Cardiac muscle cell (in vitro differentiated cells and primary cell): ENCODE measurements at regions not wholly inside any gene's neighbourhood (a gene's known extent, or its start where the extent isn't known, plus 50 kb on each side); places are given as distances from the start of the nearest gene placed in this dataset.

Experiments
- DNase-seq, 2 donors: peaks; one replicate each; pipeline versions ENCODE4 v3.0.0 to v3.0.0-alpha.2; 2010 to 2017; ENCODE audit warnings: low read depth in 1 of 2, low spot score in 1 of 2
- H3K27ac ChIP-seq: fragments of 200-600 bp; sonication (generic); 2 replicates; pipeline ENCODE4 v1.5.1; 2016
- H3K27me3 ChIP-seq: fragments of 200-600 bp; sonication (generic); 2 replicates; pipeline ENCODE4 v1.6.0; 2016; ENCODE audit warnings: control low read depth
- H3K36me3 ChIP-seq: fragments of 200-600 bp; sonication (generic); 2 replicates; pipeline ENCODE4 v1.5.1; 2016; ENCODE audit warnings: control low read depth
- H3K4me1 ChIP-seq: fragments of 200-600 bp; sonication (generic); 2 replicates; pipeline ENCODE4 v1.8.1; 2017; ENCODE audit warnings: low read depth, mild to moderate bottlenecking, mixed run types
- H3K4me3 ChIP-seq: fragments of 200-600 bp; sonication (generic); 2 replicates; pipeline ENCODE4 v1.5.1; 2016; ENCODE audit warnings: mild to moderate bottlenecking
- H3K9me3 ChIP-seq: fragments of 200-600 bp; sonication (generic); 2 replicates; pipeline ENCODE4 v1.5.1; 2017; ENCODE audit warnings: low read depth, mild to moderate bottlenecking, control low read depth
- TF ChIP-seq, protein P1 (sequence below): IDR thresholded peaks from 2 replicates; pipeline ENCODE4 v1.5.1; 2012; ENCODE audit warnings: low read depth, mild to moderate bottlenecking, low read length

GRCh38 chr1:219676012-219676765 is 63.3 kb upstream of the ZC3H11B start:
- TF ChIP-seq, protein P1, sequence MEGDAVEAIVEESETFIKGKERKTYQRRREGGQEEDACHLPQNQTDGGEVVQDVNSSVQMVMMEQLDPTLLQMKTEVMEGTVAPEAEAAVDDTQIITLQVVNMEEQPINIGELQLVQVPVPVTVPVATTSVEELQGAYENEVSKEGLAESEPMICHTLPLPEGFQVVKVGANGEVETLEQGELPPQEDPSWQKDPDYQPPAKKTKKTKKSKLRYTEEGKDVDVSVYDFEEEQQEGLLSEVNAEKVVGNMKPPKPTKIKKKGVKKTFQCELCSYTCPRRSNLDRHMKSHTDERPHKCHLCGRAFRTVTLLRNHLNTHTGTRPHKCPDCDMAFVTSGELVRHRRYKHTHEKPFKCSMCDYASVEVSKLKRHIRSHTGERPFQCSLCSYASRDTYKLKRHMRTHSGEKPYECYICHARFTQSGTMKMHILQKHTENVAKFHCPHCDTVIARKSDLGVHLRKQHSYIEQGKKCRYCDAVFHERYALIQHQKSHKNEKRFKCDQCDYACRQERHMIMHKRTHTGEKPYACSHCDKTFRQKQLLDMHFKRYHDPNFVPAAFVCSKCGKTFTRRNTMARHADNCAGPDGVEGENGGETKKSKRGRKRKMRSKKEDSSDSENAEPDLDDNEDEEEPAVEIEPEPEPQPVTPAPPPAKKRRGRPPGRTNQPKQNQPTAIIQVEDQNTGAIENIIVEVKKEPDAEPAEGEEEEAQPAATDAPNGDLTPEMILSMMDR, result no peak
- H3K4me1 ChIP-seq, result peaks cover 15% of the 10 kb centered on the region
- no peaks in the 10 kb centered on the region for H3K27me3 ChIP-seq
- H3K4me3 ChIP-seq, result no peak overlapping the region
- H3K27ac ChIP-seq, result peak overlapping the region; percentile 71
- peak in 1 of 2 donors; percentile 63 for DNase-seq
- no peaks in the 10 kb centered on the region for H3K9me3 ChIP-seq
- H3K36me3 ChIP-seq, result no peaks in the 10 kb centered on the region

DNA sequence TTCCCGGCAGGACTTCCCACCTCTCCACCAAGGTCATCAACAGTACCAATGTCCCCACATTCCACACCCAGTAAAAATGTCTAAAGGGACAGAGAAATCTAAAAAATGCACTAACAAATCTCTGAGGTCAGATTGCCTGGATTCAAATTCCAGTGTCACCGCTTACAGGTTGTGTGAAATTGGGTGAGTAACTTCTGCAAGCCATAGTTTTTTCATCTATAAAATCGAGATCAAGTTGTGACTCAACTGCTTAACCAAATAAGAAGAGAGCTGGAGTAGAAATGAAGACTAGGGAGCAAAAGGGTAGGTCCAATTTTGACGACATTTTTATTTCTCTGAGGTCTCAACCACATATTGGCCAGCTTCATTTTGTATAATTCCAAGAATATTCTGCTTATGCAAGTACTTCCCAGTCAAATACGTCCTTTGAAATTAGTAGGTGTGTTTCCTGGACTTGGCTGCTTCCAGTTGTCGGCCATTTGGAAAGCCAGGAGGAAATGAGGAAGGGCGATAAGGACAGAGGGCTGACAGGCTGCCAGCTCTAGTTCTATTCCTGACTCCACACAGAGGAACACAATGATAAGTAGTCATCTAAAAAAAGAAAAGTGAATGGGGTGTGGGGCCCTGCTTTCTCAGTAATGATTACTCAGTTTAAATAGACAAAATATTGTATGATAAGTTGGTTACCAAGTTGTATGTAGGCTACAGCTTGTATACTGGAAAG is 57.7 kb upstream of the ZC3H11B start:
- Histone ChIP-seq H3K27me3 (no peaks in the 10 kb centered on the region), H3K4me3 (no peak overlapping the region), H3K27ac (peak overlapping the region; percentile 90), H3K4me1 (peaks cover 26% of the 10 kb centered on the region), H3K36me3 (no peaks in the 10 kb centered on the region), H3K9me3 (no peaks in the 10 kb centered on the region)
- TF ChIP-seq, protein P1, result no peak
- peak; percentile 47 to 84 for DNase-seq

GRCh38 chr1:219669556-219669955 is 56.7 kb upstream of the ZC3H11B start:
- TF ChIP-seq, protein P1, result no peak
- Histone ChIP-seq H3K4me3 (no peak overlapping the region), H3K9me3 (no peaks in the 10 kb centered on the region), H3K27ac (peak overlapping the region; percentile 90), H3K36me3 (no peaks in the 10 kb centered on the region), H3K27me3 (no peaks in the 10 kb centered on the region), H3K4me1 (peaks cover 33% of the 10 kb centered on the region)
- DNase-seq, result no peak

GRCh38 chr1:219669042-219669441 is 56.1 kb upstream of the ZC3H11B start:
- Histone ChIP-seq H3K27me3 (no peaks in the 10 kb centered on the region), H3K4me3 (no peak overlapping the region), H3K9me3 (no peaks in the 10 kb centered on the region), H3K36me3 (no peaks in the 10 kb centered on the region), H3K27ac (no peak overlapping the region), H3K4me1 (peaks cover 35% of the 10 kb centered on the region)
- DNase-seq, result no peak
- TF ChIP-seq, protein P1, result no peak

GRCh38 chr1:219668446-219668845 is 55.5 kb upstream of the ZC3H11B start:
- Histone ChIP-seq H3K27ac (no peak overlapping the region), H3K4me3 (no peak overlapping the region), H3K4me1 (peaks cover 35% of the 10 kb centered on the region), H3K9me3 (no peaks in the 10 kb centered on the region), H3K27me3 (no peaks in the 10 kb centered on the region), H3K36me3 (no peaks in the 10 kb centered on the region)
- DNase-seq, result no peak
- TF ChIP-seq, protein P1, result no peak
